Stimulated activated naive CD8-positive, alpha-beta T cell treated with anti-CD3 and anti-CD28 coated beads, Interleukin-15, Interleukin-2, amounts not matched to agents 100 ng/mL and 50 ng/mL, for 24 hours (primary cell): ENCODE measurements at regions not wholly inside any gene's neighbourhood (a gene's known extent, or its start where the extent isn't known, plus 50 kb on each side); places are given as distances from the start of the nearest gene placed in this dataset.

Experiments used
- H3K27ac Mint-ChIP-seq: one replicate; pipeline ENCODE4 v1.8.0; 2021; ENCODE audit warnings: mild to moderate bottlenecking, mixed read lengths
- H3K27me3 Mint-ChIP-seq: one replicate; pipeline ENCODE4 v1.8.0; 2021; ENCODE audit warnings: mixed read lengths
- H3K36me3 Mint-ChIP-seq: one replicate; pipeline ENCODE4 v1.8.0; 2021; ENCODE audit warnings: low read depth, mixed read lengths
- H3K4me1 Mint-ChIP-seq: one replicate; pipeline ENCODE4 v1.8.0; 2021; ENCODE audit warnings: low read depth, mixed read lengths
- H3K4me3 Mint-ChIP-seq: one replicate; pipeline ENCODE4 v1.8.0; 2021; ENCODE audit warnings: mild to moderate bottlenecking, mixed read lengths
- H3K9me3 Mint-ChIP-seq: one replicate; pipeline ENCODE4 v1.8.0; 2021; ENCODE audit warnings: mixed read lengths

- H3K27me3 Mint-ChIP-seq, result no peaks in the 10 kb centered on the region
- H3K4me1 Mint-ChIP-seq, result no peaks in the 10 kb centered on the region
- H3K27ac Mint-ChIP-seq, result no peak overlapping the region
- H3K9me3 Mint-ChIP-seq, result peaks cover 7% of the 10 kb centered on the region
- H3K36me3 Mint-ChIP-seq, result no peaks in the 10 kb centered on the region
- H3K4me3 Mint-ChIP-seq, result no peak overlapping the region
Observed at GRCh38 chr2:51859260-51859659, 827.3 kb upstream of the NRXN1 start.

GRCh38 chr2:51855683-51856082 is 823.8 kb upstream of the NRXN1 start:
- peaks cover 7% of the 10 kb centered on the region for H3K9me3 Mint-ChIP-seq
- no peak overlapping the region for H3K4me3 Mint-ChIP-seq
- no peaks in the 10 kb centered on the region for H3K36me3 Mint-ChIP-seq
- no peaks in the 10 kb centered on the region for H3K4me1 Mint-ChIP-seq
- no peak overlapping the region for H3K27ac Mint-ChIP-seq
- no peaks in the 10 kb centered on the region for H3K27me3 Mint-ChIP-seq

GRCh38 chr2:51846796-51847195 is 814.9 kb upstream of the NRXN1 start:
- H3K27ac Mint-ChIP-seq, result no peak overlapping the region
- no peaks in the 10 kb centered on the region for H3K27me3 Mint-ChIP-seq
- H3K4me1 Mint-ChIP-seq, result no peaks in the 10 kb centered on the region
- peaks cover 28% of the 10 kb centered on the region for H3K9me3 Mint-ChIP-seq
- no peak overlapping the region for H3K4me3 Mint-ChIP-seq
- H3K36me3 Mint-ChIP-seq, result no peaks in the 10 kb centered on the region

GRCh38 chr2:51846018-51846417 is 814.1 kb upstream of the NRXN1 start:
- Mint-ChIP-seq H3K4me1 (no peaks in the 10 kb centered on the region), H3K36me3 (no peaks in the 10 kb centered on the region), H3K4me3 (no peak overlapping the region), H3K9me3 (peaks cover 29% of the 10 kb centered on the region), H3K27me3 (no peaks in the 10 kb centered on the region), H3K27ac (no peak overlapping the region)

GRCh38 chr2:51844596-51844995 is 812.7 kb upstream of the NRXN1 start:
- H3K27me3 Mint-ChIP-seq, result no peaks in the 10 kb centered on the region
- H3K27ac Mint-ChIP-seq, result no peak overlapping the region
- no peaks in the 10 kb centered on the region for H3K4me1 Mint-ChIP-seq
- H3K9me3 Mint-ChIP-seq, result peaks cover 28% of the 10 kb centered on the region
- H3K4me3 Mint-ChIP-seq, result no peak overlapping the region
- H3K36me3 Mint-ChIP-seq, result no peaks in the 10 kb centered on the region

- Mint-ChIP-seq H3K9me3 (peaks cover 3% of the 10 kb centered on the region), H3K27ac (no peak overlapping the region), H3K27me3 (no peaks in the 10 kb centered on the region), H3K4me3 (no peak overlapping the region), H3K4me1 (no peaks in the 10 kb centered on the region), H3K36me3 (no peaks in the 10 kb centered on the region)
Observed at GRCh38 chr2:51829477-51829876, 797.5 kb upstream of the NRXN1 start.

- Mint-ChIP-seq H3K4me1 (no peaks in the 10 kb centered on the region), H3K27ac (no peak overlapping the region), H3K4me3 (no peak overlapping the region), H3K9me3 (peaks cover 19% of the 10 kb centered on the region), H3K27me3 (no peaks in the 10 kb centered on the region), H3K36me3 (no peaks in the 10 kb centered on the region)
Observed at GRCh38 chr2:51825823-51826222, 793.9 kb upstream of the NRXN1 start.

- Mint-ChIP-seq H3K27ac (no peak overlapping the region), H3K4me3 (no peak overlapping the region)
Observed at GRCh38 chr2:51813247-51813646, 781.3 kb upstream of the NRXN1 start.

GRCh38 chr2:51812138-51812866 is 780.4 kb upstream of the NRXN1 start:
- no peaks in the 10 kb centered on the region for H3K36me3 Mint-ChIP-seq
- no peak overlapping the region for H3K27ac Mint-ChIP-seq
- H3K27me3 Mint-ChIP-seq, result no peaks in the 10 kb centered on the region
- no peaks in the 10 kb centered on the region for H3K4me1 Mint-ChIP-seq
- no peak overlapping the region for H3K4me3 Mint-ChIP-seq
- H3K9me3 Mint-ChIP-seq, result peaks cover 15% of the 10 kb centered on the region

More at GRCh38 chr2:51813247-51813646, 781.3 kb upstream of the NRXN1 start:
- Mint-ChIP-seq H3K27me3 (no peaks in the 10 kb centered on the region), H3K36me3 (no peaks in the 10 kb centered on the region), H3K4me1 (no peaks in the 10 kb centered on the region), H3K9me3 (peaks cover 13% of the 10 kb centered on the region)

- Mint-ChIP-seq H3K36me3 (no peaks in the 10 kb centered on the region), H3K27me3 (no peaks in the 10 kb centered on the region), H3K27ac (no peak overlapping the region), H3K4me1 (no peaks in the 10 kb centered on the region), H3K4me3 (no peak overlapping the region), H3K9me3 (peaks cover 20% of the 10 kb centered on the region)
Observed at GRCh38 chr2:51810197-51810596, 778.3 kb upstream of the NRXN1 start.

GRCh38 chr2:51807229-51807628 is 775.3 kb upstream of the NRXN1 start:
- no peaks in the 10 kb centered on the region for H3K27me3 Mint-ChIP-seq
- H3K27ac Mint-ChIP-seq, result no peak overlapping the region
- no peaks in the 10 kb centered on the region for H3K36me3 Mint-ChIP-seq
- no peaks in the 10 kb centered on the region for H3K4me1 Mint-ChIP-seq
- H3K9me3 Mint-ChIP-seq, result peaks cover 20% of the 10 kb centered on the region
- H3K4me3 Mint-ChIP-seq, result no peak overlapping the region

GRCh38 chr2:51795248-51795888 is 763.4 kb upstream of the NRXN1 start:
- no peaks in the 10 kb centered on the region for H3K4me1 Mint-ChIP-seq
- no peaks in the 10 kb centered on the region for H3K27me3 Mint-ChIP-seq
- no peak overlapping the region for H3K27ac Mint-ChIP-seq
- no peaks in the 10 kb centered on the region for H3K36me3 Mint-ChIP-seq
- H3K4me3 Mint-ChIP-seq, result no peak overlapping the region
- peaks cover 9% of the 10 kb centered on the region for H3K9me3 Mint-ChIP-seq

- peaks cover 11% of the 10 kb centered on the region for H3K9me3 Mint-ChIP-seq
Observed at GRCh38 chr2:51791496-51791895, 759.6 kb upstream of the NRXN1 start.

GRCh38 chr2:51790854-51791253 is 758.9 kb upstream of the NRXN1 start:
- Mint-ChIP-seq H3K4me1 (no peaks in the 10 kb centered on the region), H3K9me3 (peaks cover 9% of the 10 kb centered on the region), H3K27me3 (no peaks in the 10 kb centered on the region), H3K36me3 (no peaks in the 10 kb centered on the region), H3K27ac (no peak overlapping the region), H3K4me3 (no peak overlapping the region)

More at GRCh38 chr2:51791496-51791895, 759.6 kb upstream of the NRXN1 start:
- Mint-ChIP-seq H3K36me3 (no peaks in the 10 kb centered on the region), H3K27ac (no peak overlapping the region), H3K4me1 (no peaks in the 10 kb centered on the region), H3K4me3 (no peak overlapping the region), H3K27me3 (no peaks in the 10 kb centered on the region)

- Mint-ChIP-seq H3K4me1 (no peaks in the 10 kb centered on the region), H3K9me3 (peaks cover 9% of the 10 kb centered on the region), H3K36me3 (no peaks in the 10 kb centered on the region)
Observed at GRCh38 chr2:51789918-51790317, 758.0 kb upstream of the NRXN1 start.

More at GRCh38 chr2:51789918-51790317, 758.0 kb upstream of the NRXN1 start:
- Mint-ChIP-seq H3K4me3 (no peak overlapping the region), H3K27ac (no peak overlapping the region), H3K27me3 (no peaks in the 10 kb centered on the region)
